ENCODE measurements at regions not wholly inside any gene's neighbourhood (a gene's known extent, or its start where the extent isn't known, plus 50 kb on each side); places are given as distances from the start of the nearest gene placed in this dataset.

DNA sequence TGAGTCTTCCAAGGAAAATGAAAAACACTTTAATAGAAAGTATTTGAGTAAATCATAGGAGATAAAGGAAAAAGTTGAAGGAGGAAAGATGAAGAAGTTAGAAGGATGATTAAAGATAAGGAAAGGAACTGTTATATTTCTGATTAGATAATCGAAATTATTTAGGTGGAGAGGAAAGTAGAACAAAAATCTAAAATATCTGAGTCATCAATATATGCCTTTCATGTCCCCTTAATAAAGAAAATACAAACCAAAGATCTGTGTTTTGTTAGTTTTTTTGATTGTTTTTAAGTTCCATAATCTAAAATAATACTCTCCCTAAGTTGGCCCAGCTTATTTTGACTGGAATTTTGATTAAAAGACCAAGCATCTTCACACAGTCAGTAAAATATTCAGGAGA, 412.9 kb upstream of the DDX18 start:
- no peak for TF ChIP-seq RBBP5 (IDR thresholded peaks at IDR 0.05; ENCODE audit: borderline replicate concordance, low read depth, low read length)
- TF ChIP-seq, protein P1, sequence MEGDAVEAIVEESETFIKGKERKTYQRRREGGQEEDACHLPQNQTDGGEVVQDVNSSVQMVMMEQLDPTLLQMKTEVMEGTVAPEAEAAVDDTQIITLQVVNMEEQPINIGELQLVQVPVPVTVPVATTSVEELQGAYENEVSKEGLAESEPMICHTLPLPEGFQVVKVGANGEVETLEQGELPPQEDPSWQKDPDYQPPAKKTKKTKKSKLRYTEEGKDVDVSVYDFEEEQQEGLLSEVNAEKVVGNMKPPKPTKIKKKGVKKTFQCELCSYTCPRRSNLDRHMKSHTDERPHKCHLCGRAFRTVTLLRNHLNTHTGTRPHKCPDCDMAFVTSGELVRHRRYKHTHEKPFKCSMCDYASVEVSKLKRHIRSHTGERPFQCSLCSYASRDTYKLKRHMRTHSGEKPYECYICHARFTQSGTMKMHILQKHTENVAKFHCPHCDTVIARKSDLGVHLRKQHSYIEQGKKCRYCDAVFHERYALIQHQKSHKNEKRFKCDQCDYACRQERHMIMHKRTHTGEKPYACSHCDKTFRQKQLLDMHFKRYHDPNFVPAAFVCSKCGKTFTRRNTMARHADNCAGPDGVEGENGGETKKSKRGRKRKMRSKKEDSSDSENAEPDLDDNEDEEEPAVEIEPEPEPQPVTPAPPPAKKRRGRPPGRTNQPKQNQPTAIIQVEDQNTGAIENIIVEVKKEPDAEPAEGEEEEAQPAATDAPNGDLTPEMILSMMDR (IDR thresholded peaks at IDR 0.05; ENCODE audit: control extremely low read depth in 1 of 3, insufficient read depth in 1 of 3, low read depth in 1 of 3, low read length in 3 of 3): no peak
- TF ChIP-seq, protein P2, sequence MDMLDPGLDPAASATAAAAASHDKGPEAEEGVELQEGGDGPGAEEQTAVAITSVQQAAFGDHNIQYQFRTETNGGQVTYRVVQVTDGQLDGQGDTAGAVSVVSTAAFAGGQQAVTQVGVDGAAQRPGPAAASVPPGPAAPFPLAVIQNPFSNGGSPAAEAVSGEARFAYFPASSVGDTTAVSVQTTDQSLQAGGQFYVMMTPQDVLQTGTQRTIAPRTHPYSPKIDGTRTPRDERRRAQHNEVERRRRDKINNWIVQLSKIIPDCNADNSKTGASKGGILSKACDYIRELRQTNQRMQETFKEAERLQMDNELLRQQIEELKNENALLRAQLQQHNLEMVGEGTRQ (IDR thresholded peaks at IDR 0.05; ENCODE audit: low read length): no peak
- no peak for TF ChIP-seq SP4 (IDR thresholded peaks at IDR 0.05; ENCODE audit: low read length)
- no peak for TF ChIP-seq TBP (IDR thresholded peaks at IDR 0.05; ENCODE audit: low read depth, low read length)
- no peak for TF ChIP-seq SP2 (IDR thresholded peaks at IDR 0.05; ENCODE audit: low read length)
- no peak for TF ChIP-seq POU5F1 (IDR thresholded peaks at IDR 0.05; ENCODE audit: low read depth, low read length)
- TF ChIP-seq GABPA (IDR thresholded peaks at IDR 0.05; ENCODE audit: borderline replicate concordance, insufficient read depth, low read length): no peak
- TF ChIP-seq PHF8 (conservative IDR thresholded peaks at IDR 0.05; ENCODE audit: low read depth, low read length): no peak
